Inflammatory macrophage treated with lipopolysaccharide for 4 hours (primary cell): ENCODE measurements at regions not wholly inside any gene's neighbourhood (a gene's known extent, or its start where the extent isn't known, plus 50 kb on each side); places are given as distances from the start of the nearest gene placed in this dataset.

ENCODE experiments used
- DNase-seq: peaks from one replicate; pipeline ENCODE4 v3.0.0-alpha.2; 2020

GRCh38 chr13:99911965-99912566, 59.5 kb downstream of the ZIC5 start:
- no peak for DNase-seq

GRCh38 chr13:99911069-99911964, 60.2 kb downstream of the ZIC5 start:
- DNase-seq: no peak

GRCh38 chr13:99909836-99910619, 61.5 kb downstream of the ZIC5 start:
- DNase-seq: no peak

- no peak for DNase-seq
Observed at GRCh38 chr13:99909097-99909835, 62.3 kb downstream of the ZIC5 start.

GRCh38 chr13:99908140-99908803, 63.3 kb downstream of the ZIC5 start:
- DNase-seq: no peak

- DNase-seq: no peak
Observed at GRCh38 chr13:99907627-99908026, 63.9 kb downstream of the ZIC5 start.

GRCh38 chr13:99907038-99907437, 64.5 kb downstream of the ZIC5 start:
- DNase-seq: no peak

- no peak for DNase-seq
Observed at GRCh38 chr13:99905814-99906213, 65.8 kb downstream of the ZIC5 start.

- peak; percentile 15 for DNase-seq
Observed at GRCh38 chr13:99905224-99905623, 66.3 kb downstream of the ZIC5 start.

GRCh38 chr13:99903140-99903539, 68.4 kb downstream of the ZIC5 start:
- no peak for DNase-seq

GRCh38 chr13:99902657-99903056, 68.9 kb downstream of the ZIC5 start:
- no peak for DNase-seq

- no peak for DNase-seq
Observed at GRCh38 chr13:99900960-99901359, 70.6 kb downstream of the ZIC5 start.

- no peak for DNase-seq
Observed at GRCh38 chr13:99898421-99898820, 73.1 kb downstream of the ZIC5 start.

- DNase-seq: no peak
Observed at GRCh38 chr13:99897076-99897440, 74.5 kb downstream of the ZIC5 start.

- DNase-seq: no peak
Observed at GRCh38 chr13:99896369-99897075, 75.0 kb downstream of the ZIC5 start.

GRCh38 chr13:99895444-99896368, 75.9 kb downstream of the ZIC5 start:
- no peak for DNase-seq

- no peak for DNase-seq
Observed at GRCh38 chr13:99894840-99895443, 76.6 kb downstream of the ZIC5 start.

GRCh38 chr13:99894105-99894839, 77.3 kb downstream of the ZIC5 start:
- DNase-seq: no peak

- DNase-seq: no peak
Observed at GRCh38 chr13:99893567-99893966, 78.0 kb downstream of the ZIC5 start.
